ENCODE measurements at regions not wholly inside any gene's neighbourhood (a gene's known extent, or its start where the extent isn't known, plus 50 kb on each side); places are given as distances from the start of the nearest gene placed in this dataset.

- no peak for DNase-seq
Observed at GRCh38 chr14:26995301-26995700, 397.5 kb upstream of the NOVA1 start.

DNA sequence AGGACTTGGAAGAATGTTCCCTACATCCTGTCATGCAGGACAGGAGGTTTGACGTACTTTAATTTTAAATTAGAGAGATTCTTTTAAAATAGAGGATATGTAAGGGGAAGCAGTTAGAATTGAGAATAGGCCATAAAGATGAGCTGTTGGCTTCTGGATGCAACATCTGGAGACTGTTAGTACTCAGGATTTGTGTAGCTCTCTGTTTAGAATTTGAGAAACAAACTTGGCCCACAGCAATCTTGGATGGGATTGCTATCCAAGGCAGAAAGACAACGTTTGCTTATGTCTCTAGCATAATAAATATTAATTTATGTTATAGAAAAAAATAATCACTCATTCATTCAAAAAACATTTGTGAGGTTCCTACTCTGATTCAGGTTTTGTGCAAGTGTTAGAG is 398.4 kb upstream of the NOVA1 start:
- no peak for DNase-seq

- no peak for DNase-seq
Observed at GRCh38 chr14:27002179-27002578, 404.3 kb upstream of the NOVA1 start.

- no peak for DNase-seq
Observed at GRCh38 chr14:27006570-27006969, 408.7 kb upstream of the NOVA1 start.

DNA sequence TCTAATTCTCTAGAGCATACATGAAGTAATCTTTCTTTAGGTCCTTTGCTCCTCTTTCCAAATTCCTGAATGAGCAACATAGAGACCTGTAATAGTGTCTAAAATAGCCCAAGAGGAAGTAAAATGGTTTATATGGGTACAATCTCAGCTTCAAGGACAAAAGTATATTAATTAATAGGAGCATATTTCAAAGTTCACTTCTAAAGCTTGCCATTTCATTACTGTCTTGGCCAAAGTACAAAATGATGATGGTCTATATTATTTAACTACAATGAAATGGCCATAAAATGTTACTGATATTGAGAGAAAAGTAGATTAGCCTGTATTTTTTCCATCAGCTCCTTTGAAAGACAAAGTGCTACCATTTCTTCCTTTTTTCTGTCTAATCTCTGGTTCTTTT is 410.4 kb upstream of the NOVA1 start:
- DNase-seq: no peak

DNA sequence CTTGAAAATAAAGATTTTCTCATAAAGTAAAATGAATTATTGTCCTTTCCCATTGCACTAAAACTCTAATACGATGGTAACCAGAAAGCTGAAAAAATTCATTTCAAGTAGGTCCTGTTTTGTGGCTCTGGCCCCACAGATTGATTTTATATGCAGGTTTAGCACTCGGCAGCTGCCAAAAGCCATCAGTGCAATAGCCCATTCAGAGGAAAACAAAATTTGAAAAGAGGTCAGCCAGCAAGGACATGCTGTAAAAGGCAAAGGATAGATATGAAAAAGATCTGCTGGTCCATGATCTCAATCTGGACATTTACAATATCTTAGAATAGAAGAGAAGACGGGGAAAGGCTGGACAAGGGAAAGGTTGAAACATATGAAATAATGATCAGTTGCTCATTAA is 414.8 kb upstream of the NOVA1 start:
- no peak for DNase-seq

DNA sequence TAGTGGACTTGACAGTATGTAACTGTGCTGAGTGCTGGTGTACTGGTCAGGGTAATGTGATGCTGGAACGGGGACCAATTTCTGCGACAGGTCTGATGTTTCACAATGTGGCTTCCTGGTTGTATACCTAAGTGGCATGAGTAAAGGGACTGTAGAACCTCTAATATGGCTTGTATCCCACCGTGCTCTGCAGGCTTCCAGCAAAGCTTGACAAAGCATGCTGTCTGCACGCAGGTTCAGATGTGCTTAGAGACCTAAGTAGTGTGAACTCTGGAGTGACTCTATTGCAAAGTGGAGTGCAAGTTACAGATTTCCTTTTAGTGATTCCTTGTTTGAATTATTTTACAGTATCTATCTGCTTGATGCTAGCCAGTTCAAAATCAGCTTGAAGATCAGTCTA is 415.8 kb upstream of the NOVA1 start:
- no peak for DNase-seq

- DNase-seq: no peak
Observed at GRCh38 chr14:27015065-27015464, 417.2 kb upstream of the NOVA1 start.

GRCh38 chr14:27025648-27026047 is 427.8 kb upstream of the NOVA1 start:
- DNase-seq: no peak

DNA sequence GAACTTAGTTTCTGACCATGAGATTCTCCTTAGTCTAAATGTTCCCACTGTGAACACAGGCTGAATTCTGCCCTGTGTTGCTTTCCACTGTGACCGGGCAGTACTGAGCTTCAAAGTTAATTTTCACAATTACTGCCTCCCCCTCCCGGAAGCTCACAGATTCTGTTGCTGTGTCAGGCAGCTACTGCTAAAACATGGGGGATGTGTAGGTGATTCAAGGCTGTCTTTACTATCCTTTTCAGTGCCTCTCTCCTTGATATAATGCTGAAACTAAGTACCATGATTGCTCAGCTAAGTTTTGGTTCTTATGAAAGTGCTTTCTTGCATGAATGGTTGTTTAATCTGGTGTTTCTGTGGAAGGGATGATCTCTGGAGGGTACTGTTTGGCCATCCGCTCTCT is 428.3 kb upstream of the NOVA1 start:
- no peak for DNase-seq

GRCh38 chr14:27040552-27040951 is 442.7 kb upstream of the NOVA1 start:
- DNase-seq: no peak

- peak; percentile 69 for DNase-seq
Observed at GRCh38 chr14:27049701-27050100, 451.9 kb upstream of the NOVA1 start.

GRCh38 chr14:27050208-27050607 is 452.4 kb upstream of the NOVA1 start:
- no peak for DNase-seq

- no peak for DNase-seq
Observed at GRCh38 chr14:27056586-27056985, 458.8 kb upstream of the NOVA1 start.

DNA sequence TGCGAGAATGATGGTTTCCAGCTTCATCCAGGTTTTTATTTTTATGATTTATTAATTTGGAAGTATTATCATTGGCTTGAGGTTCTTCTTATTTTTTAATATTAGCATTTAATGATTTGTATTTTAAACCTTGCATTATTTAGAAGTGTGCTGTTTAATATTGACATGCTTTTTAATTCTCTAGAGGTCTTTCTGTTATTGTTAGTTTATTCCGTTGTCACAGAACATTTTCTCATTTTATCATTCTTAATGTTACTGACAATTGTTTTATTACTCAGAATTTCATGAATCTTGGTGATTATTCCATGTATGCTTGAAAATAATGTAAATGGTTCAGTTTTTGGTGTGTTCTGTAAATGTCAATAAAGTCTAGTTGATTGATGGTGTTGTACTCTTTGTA is 463.5 kb upstream of the NOVA1 start:
- no peak for DNase-seq

DNA sequence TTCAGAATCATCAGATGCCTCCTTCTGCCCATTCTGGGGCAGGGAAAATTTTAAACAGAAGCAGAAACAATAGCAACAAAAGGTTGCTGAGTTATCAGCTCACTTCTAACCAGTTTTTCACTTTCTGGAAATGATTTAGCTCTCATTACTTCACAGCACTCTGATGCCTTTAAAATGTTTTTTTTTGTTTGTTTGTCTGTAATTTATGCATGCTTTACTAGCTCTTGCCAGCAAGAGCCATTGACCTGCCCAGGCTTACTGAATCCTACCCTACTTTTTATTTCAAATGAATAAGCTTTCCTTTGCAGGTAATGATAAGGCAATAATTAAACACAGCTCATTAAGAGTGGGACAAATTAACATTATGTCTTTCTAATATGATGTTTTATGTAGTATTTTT is 466.1 kb upstream of the NOVA1 start:
- no peak for DNase-seq

DNA sequence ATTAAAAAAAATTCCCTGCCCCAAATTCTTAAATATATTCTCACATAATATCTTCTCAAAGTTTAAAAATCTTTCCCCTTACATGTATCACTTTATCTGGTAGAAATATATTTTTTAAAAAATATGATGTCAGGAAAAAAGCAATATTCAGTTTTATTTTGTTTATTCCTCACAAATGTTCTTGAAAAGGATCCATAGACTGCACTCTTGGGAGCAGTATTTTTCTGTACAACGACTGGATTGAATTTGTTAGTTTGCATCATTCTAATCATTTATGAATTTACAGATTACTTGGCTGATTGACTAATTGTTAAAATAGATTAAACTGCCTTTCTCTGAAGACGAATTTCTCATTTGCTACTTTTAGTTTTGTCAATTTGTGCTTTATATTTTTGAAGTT is 468.1 kb upstream of the NOVA1 start:
- DNase-seq: no peak

DNA sequence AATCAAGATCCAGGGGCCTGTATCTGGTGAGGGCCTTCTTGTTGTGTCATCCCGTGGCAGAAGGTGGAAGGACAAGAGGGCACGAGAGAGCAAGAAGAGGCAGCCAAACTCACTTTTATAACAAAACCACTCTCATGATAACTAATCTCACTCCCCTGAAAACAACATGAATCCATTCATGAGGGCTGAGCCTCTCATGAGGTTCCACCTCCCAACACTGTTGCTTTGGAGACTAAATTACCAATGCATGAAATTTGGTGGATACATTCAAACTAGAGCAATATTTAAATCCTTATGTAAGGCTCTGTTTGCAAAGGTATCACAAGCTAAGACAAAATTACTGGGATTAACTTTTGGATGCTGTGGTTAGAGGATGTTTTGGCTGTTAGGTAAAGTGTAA is 470.1 kb upstream of the NOVA1 start:
- no peak for DNase-seq

- DNase-seq: no peak
Observed at GRCh38 chr14:27072589-27072988, 474.8 kb upstream of the NOVA1 start.

GRCh38 chr14:27075503-27075902 is 477.7 kb upstream of the NOVA1 start:
- DNase-seq: no peak

- DNase-seq: no peak
Observed at GRCh38 chr14:27077214-27077613, 479.4 kb upstream of the NOVA1 start.

- no peak for DNase-seq
Observed at GRCh38 chr14:27077710-27078109, 479.9 kb upstream of the NOVA1 start.

- DNase-seq: no peak
Observed at GRCh38 chr14:27078191-27078590, 480.4 kb upstream of the NOVA1 start.

DNA sequence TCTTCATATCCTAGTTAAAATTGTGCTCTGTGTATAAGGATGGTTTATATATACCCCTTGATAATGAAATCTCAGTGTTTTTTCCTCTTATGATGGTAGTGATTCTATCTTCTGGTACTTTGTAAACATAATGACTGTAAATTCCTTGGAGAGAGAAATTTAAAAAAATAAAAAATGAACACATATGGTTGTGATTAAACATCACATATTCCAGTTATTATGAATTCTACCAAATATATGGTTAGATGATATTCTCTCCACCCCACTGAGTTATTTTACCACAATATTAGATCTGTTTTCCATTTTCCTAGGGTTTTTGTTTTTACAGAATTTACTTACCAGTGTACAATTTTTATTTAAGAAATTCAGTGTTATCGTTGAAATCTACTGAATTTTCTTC is 481.9 kb upstream of the NOVA1 start:
- DNase-seq: no peak

GRCh38 chr14:27085500-27085899 is 487.7 kb upstream of the NOVA1 start:
- DNase-seq: no peak
